PFSK-1 (cell line): ENCODE measurements at regions not wholly inside any gene's neighbourhood (a gene's known extent, or its start where the extent isn't known, plus 50 kb on each side); places are given as distances from the start of the nearest gene placed in this dataset.

ENCODE experiments used
- FOXP2 ChIP-seq: optimal IDR thresholded peaks from 2 replicates; pipeline ENCODE3; 2011; ENCODE audit warnings: borderline replicate concordance, control low read depth, inconsistent platforms; ENCODE audit not compliant: insufficient read depth; ENCODE audit errors: extremely low read length, extremely low read depth
- POLR2AphosphoS5 ChIP-seq: IDR thresholded peaks from 2 replicates; pipeline ENCODE4 v1.6.1; 2012; ENCODE audit warnings: low read depth, mild to moderate bottlenecking, control low read depth, low read length, moderate library complexity
- REST ChIP-seq, 2 experiments: IDR thresholded peaks; 2 replicates each; pipeline versions ENCODE4 v1.6.1 to v1.8.0; 2011 to 2012; ENCODE audit warnings: low read depth in 2 of 2, low read length in 2 of 2, control low read depth in 1 of 2, inconsistent platforms in 1 of 2, mild to moderate bottlenecking in 1 of 2, moderate library complexity in 1 of 2; ENCODE audit not compliant: insufficient read depth in 1 of 2
- SIN3A ChIP-seq: IDR thresholded peaks from 2 replicates; pipeline ENCODE4 v1.6.1; 2012; ENCODE audit warnings: mild to moderate bottlenecking, low read length, moderate library complexity, borderline replicate concordance; ENCODE audit not compliant: insufficient read depth
- TAF1 ChIP-seq: IDR thresholded peaks from 2 replicates; pipeline ENCODE4 v1.6.1; 2012; ENCODE audit warnings: low read length, control low read depth, borderline replicate concordance; ENCODE audit not compliant: insufficient read depth

GRCh38 chr22:34198976-34199375 lies 278.7 kb upstream of the LARGE1 start:
- TF ChIP-seq FOXP2 (no peak), POLR2AphosphoS5 (no peak), TAF1 (no peak), REST (IDR thresholded peaks at IDR 0.05; ENCODE audit: insufficient read depth in 1 of 2, low read depth in 2 of 2, low read length in 2 of 2) (no peak), SIN3A (no peak)

GRCh38 chr22:34210301-34210700 lies 290.0 kb upstream of the LARGE1 start:
- TF ChIP-seq FOXP2, result no peak
- no peak for TF ChIP-seq TAF1
- TF ChIP-seq REST (IDR thresholded peaks at IDR 0.05; ENCODE audit: insufficient read depth in 1 of 2, low read depth in 2 of 2, low read length in 2 of 2), result no peak
- no peak for TF ChIP-seq POLR2AphosphoS5
- no peak for TF ChIP-seq SIN3A

- TF ChIP-seq REST (IDR thresholded peaks at IDR 0.05; ENCODE audit: insufficient read depth in 1 of 2, low read depth in 2 of 2, low read length in 2 of 2) (no peak), POLR2AphosphoS5 (no peak), SIN3A (no peak), TAF1 (no peak), FOXP2 (no peak)
These were observed 294.1 kb upstream of the LARGE1 start for GRCh38 chr22:34214372-34214771.

- no peak for TF ChIP-seq FOXP2
- no peak for TF ChIP-seq REST (IDR thresholded peaks at IDR 0.05; ENCODE audit: insufficient read depth in 1 of 2, low read depth in 2 of 2, low read length in 2 of 2)
- no peak for TF ChIP-seq POLR2AphosphoS5
- TF ChIP-seq TAF1, result no peak
- no peak for TF ChIP-seq SIN3A
These were observed 305.0 kb upstream of the LARGE1 start for GRCh38 chr22:34225278-34225677.

GRCh38 chr22:34236527-34236926 lies 316.3 kb upstream of the LARGE1 start:
- TF ChIP-seq SIN3A (no peak), REST (IDR thresholded peaks at IDR 0.05; ENCODE audit: insufficient read depth in 1 of 2, low read depth in 2 of 2, low read length in 2 of 2) (no peak), POLR2AphosphoS5 (no peak), FOXP2 (no peak), TAF1 (no peak)
